ENCODE measurements at regions not wholly inside any gene's neighbourhood (a gene's known extent, or its start where the extent isn't known, plus 50 kb on each side); places are given as distances from the start of the nearest gene placed in this dataset.

DNA sequence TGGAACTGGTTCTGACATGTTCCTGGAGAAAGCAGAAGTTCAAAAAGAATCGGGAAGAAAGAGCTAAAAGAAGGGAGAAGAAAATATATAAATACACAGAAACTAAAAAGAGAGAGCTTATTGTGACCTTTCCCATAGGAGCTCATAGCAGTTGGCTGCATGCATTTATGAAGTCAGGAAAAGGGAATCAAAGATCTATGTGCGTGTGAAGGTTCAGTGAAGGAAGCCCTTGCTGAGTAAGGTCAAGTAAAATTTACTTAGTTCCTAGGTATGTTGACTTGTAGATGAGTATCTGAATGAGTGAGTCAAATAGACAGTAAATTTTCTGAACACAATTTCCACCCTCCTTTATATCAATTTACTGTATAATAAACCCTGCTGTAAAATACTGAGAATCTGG is 632.5 kb downstream of the SLCO4C1 start:
- TF ChIP-seq, protein P1, sequence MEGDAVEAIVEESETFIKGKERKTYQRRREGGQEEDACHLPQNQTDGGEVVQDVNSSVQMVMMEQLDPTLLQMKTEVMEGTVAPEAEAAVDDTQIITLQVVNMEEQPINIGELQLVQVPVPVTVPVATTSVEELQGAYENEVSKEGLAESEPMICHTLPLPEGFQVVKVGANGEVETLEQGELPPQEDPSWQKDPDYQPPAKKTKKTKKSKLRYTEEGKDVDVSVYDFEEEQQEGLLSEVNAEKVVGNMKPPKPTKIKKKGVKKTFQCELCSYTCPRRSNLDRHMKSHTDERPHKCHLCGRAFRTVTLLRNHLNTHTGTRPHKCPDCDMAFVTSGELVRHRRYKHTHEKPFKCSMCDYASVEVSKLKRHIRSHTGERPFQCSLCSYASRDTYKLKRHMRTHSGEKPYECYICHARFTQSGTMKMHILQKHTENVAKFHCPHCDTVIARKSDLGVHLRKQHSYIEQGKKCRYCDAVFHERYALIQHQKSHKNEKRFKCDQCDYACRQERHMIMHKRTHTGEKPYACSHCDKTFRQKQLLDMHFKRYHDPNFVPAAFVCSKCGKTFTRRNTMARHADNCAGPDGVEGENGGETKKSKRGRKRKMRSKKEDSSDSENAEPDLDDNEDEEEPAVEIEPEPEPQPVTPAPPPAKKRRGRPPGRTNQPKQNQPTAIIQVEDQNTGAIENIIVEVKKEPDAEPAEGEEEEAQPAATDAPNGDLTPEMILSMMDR (conservative IDR thresholded peaks at IDR 0.05; ENCODE audit: low read length) = no peak
- TF ChIP-seq EZH2phosphoT487 (IDR thresholded peaks at IDR 0.05; ENCODE audit: borderline replicate concordance, low read depth, low read length) = no peak

All from OCI-LY7 (cell line).